GM12873 (cell line): ENCODE measurements at regions not wholly inside any gene's neighbourhood (a gene's known extent, or its start where the extent isn't known, plus 50 kb on each side); places are given as distances from the start of the nearest gene placed in this dataset.

Source experiments
- CTCF ChIP-seq: IDR thresholded peaks from 2 replicates; pipeline ENCODE4 v1.5.1; 2012; ENCODE audit warnings: low read depth, mild to moderate bottlenecking, moderate library complexity, low read length, control low read depth; ENCODE audit not compliant: insufficient read depth; ENCODE audit errors: missing control alignments

GRCh38 chr18:39788383-39788782 lies 2166.7 kb upstream of the PIK3C3 start:
- TF ChIP-seq CTCF, result no peak

- no peak for TF ChIP-seq CTCF
These were observed 2168.6 kb upstream of the PIK3C3 start for GRCh38 chr18:39786477-39786876.

- TF ChIP-seq CTCF, result no peak
These were observed 2170.5 kb upstream of the PIK3C3 start for GRCh38 chr18:39784541-39784940.

- TF ChIP-seq CTCF, result no peak
These were observed 2173.5 kb upstream of the PIK3C3 start for GRCh38 chr18:39781565-39781964.

- TF ChIP-seq CTCF, result no peak
These were observed 2174.3 kb upstream of the PIK3C3 start for GRCh38 chr18:39780774-39781173.

- TF ChIP-seq CTCF, result no peak
These were observed 2175.1 kb upstream of the PIK3C3 start for GRCh38 chr18:39779926-39780325.

GRCh38 chr18:39776766-39777165 lies 2178.3 kb upstream of the PIK3C3 start:
- no peak for TF ChIP-seq CTCF

GRCh38 chr18:39774957-39775598 lies 2180.0 kb upstream of the PIK3C3 start:
- no peak for TF ChIP-seq CTCF
